ENCODE measurements at regions not wholly inside any gene's neighbourhood (a gene's known extent, or its start where the extent isn't known, plus 50 kb on each side); places are given as distances from the start of the nearest gene placed in this dataset.

GRCh38 chr6:67336014-67336413 lies 1299.1 kb upstream of the ADGRB3 start:
- Histone ChIP-seq H3K4me1 (ENCODE audit: control insufficient read depth, insufficient read depth, low read length) (no peaks in the 10 kb centered on the region), H3K9me3 (ENCODE audit: control insufficient read depth, insufficient read depth, low read length) (no peaks in the 10 kb centered on the region), H3K4me3 (ENCODE audit: low read length) (no peak overlapping the region), H3K27ac (ENCODE audit: low read length) (no peak overlapping the region), H3K27me3 (ENCODE audit: control insufficient read depth, insufficient read depth, low read length) (no peaks in the 10 kb centered on the region), H3K36me3 (ENCODE audit: control insufficient read depth, insufficient read depth, low read length) (no peaks in the 10 kb centered on the region)
- no CpG with 5 or more reads among the region's 3 CpGs for WGBS (ENCODE audit: insufficient coverage, insufficient read length)
- no peak for DNase-seq (ENCODE audit: low read depth, low spot score)

- DNase-seq (ENCODE audit: low read depth, low spot score): no peak
- Histone ChIP-seq H3K27ac (ENCODE audit: low read length) (no peak overlapping the region), H3K27me3 (ENCODE audit: control insufficient read depth, insufficient read depth, low read length) (no peaks in the 10 kb centered on the region), H3K4me3 (ENCODE audit: low read length) (no peak overlapping the region), H3K9me3 (ENCODE audit: control insufficient read depth, insufficient read depth, low read length) (no peaks in the 10 kb centered on the region), H3K4me1 (ENCODE audit: control insufficient read depth, insufficient read depth, low read length) (no peaks in the 10 kb centered on the region), H3K36me3 (ENCODE audit: control insufficient read depth, insufficient read depth, low read length) (no peaks in the 10 kb centered on the region)
Measured at GRCh38 chr6:67331304-67331703, 1303.8 kb upstream of the ADGRB3 start.

GRCh38 chr6:67328269-67328668 lies 1306.8 kb upstream of the ADGRB3 start:
- no peak for DNase-seq (ENCODE audit: low read depth, low spot score)
- WGBS (ENCODE audit: insufficient coverage, insufficient read length): no CpG with 5 or more reads among the region's 2 CpGs
- Histone ChIP-seq H3K9me3 (ENCODE audit: control insufficient read depth, insufficient read depth, low read length) (no peaks in the 10 kb centered on the region), H3K4me3 (ENCODE audit: low read length) (no peak overlapping the region), H3K36me3 (ENCODE audit: control insufficient read depth, insufficient read depth, low read length) (no peaks in the 10 kb centered on the region), H3K27ac (ENCODE audit: low read length) (no peak overlapping the region), H3K4me1 (ENCODE audit: control insufficient read depth, insufficient read depth, low read length) (no peaks in the 10 kb centered on the region), H3K27me3 (ENCODE audit: control insufficient read depth, insufficient read depth, low read length) (no peaks in the 10 kb centered on the region)

GRCh38 chr6:67300430-67301040 lies 1334.5 kb upstream of the ADGRB3 start:
- H3K4me3 ChIP-seq (ENCODE audit: low read length): no peak overlapping the region
- H3K27ac ChIP-seq (ENCODE audit: low read length): no peak overlapping the region
- no peak for DNase-seq (ENCODE audit: low read depth, low spot score)
- H3K9me3 ChIP-seq (ENCODE audit: control insufficient read depth, insufficient read depth, low read length): no peaks in the 10 kb centered on the region
- H3K36me3 ChIP-seq (ENCODE audit: control insufficient read depth, insufficient read depth, low read length): no peaks in the 10 kb centered on the region
- WGBS (ENCODE audit: insufficient coverage, insufficient read length): no CpG with 5 or more reads among the region's 12 CpGs
- H3K4me1 ChIP-seq (ENCODE audit: control insufficient read depth, insufficient read depth, low read length): no peaks in the 10 kb centered on the region
- H3K27me3 ChIP-seq (ENCODE audit: control insufficient read depth, insufficient read depth, low read length): no peaks in the 10 kb centered on the region

- no peak overlapping the region for H3K4me3 ChIP-seq (ENCODE audit: low read length)
- no peak overlapping the region for H3K27ac ChIP-seq (ENCODE audit: low read length)
- no peaks in the 10 kb centered on the region for H3K9me3 ChIP-seq (ENCODE audit: control insufficient read depth, insufficient read depth, low read length)
- no peaks in the 10 kb centered on the region for H3K4me1 ChIP-seq (ENCODE audit: control insufficient read depth, insufficient read depth, low read length)
- no peak for DNase-seq (ENCODE audit: low read depth, low spot score)
- WGBS (ENCODE audit: insufficient coverage, insufficient read length): no CpG with 5 or more reads among the region's 2 CpGs
- no peaks in the 10 kb centered on the region for H3K27me3 ChIP-seq (ENCODE audit: control insufficient read depth, insufficient read depth, low read length)
- no peaks in the 10 kb centered on the region for H3K36me3 ChIP-seq (ENCODE audit: control insufficient read depth, insufficient read depth, low read length)
Measured at GRCh38 chr6:67292169-67292568, 1342.9 kb upstream of the ADGRB3 start.

- no peak overlapping the region for H3K27ac ChIP-seq (ENCODE audit: low read length)
- no peaks in the 10 kb centered on the region for H3K27me3 ChIP-seq (ENCODE audit: control insufficient read depth, insufficient read depth, low read length)
- H3K4me1 ChIP-seq (ENCODE audit: control insufficient read depth, insufficient read depth, low read length): no peaks in the 10 kb centered on the region
- H3K9me3 ChIP-seq (ENCODE audit: control insufficient read depth, insufficient read depth, low read length): no peaks in the 10 kb centered on the region
- no peak for DNase-seq (ENCODE audit: low read depth, low spot score)
- no peaks in the 10 kb centered on the region for H3K36me3 ChIP-seq (ENCODE audit: control insufficient read depth, insufficient read depth, low read length)
- no peak overlapping the region for H3K4me3 ChIP-seq (ENCODE audit: low read length)
Measured at GRCh38 chr6:67287566-67287965, 1347.5 kb upstream of the ADGRB3 start.

- Histone ChIP-seq H3K36me3 (ENCODE audit: control insufficient read depth, insufficient read depth, low read length) (no peaks in the 10 kb centered on the region), H3K27ac (ENCODE audit: low read length) (no peak overlapping the region), H3K4me3 (ENCODE audit: low read length) (no peak overlapping the region), H3K4me1 (ENCODE audit: control insufficient read depth, insufficient read depth, low read length) (no peaks in the 10 kb centered on the region), H3K9me3 (ENCODE audit: control insufficient read depth, insufficient read depth, low read length) (no peaks in the 10 kb centered on the region), H3K27me3 (ENCODE audit: control insufficient read depth, insufficient read depth, low read length) (no peaks in the 10 kb centered on the region)
- no peak for DNase-seq (ENCODE audit: low read depth, low spot score)
Measured at GRCh38 chr6:67285770-67286495, 1349.1 kb upstream of the ADGRB3 start.

GRCh38 chr6:67277312-67277711 lies 1357.8 kb upstream of the ADGRB3 start:
- H3K4me3 ChIP-seq (ENCODE audit: low read length): no peak overlapping the region
- no peaks in the 10 kb centered on the region for H3K27me3 ChIP-seq (ENCODE audit: control insufficient read depth, insufficient read depth, low read length)
- DNase-seq (ENCODE audit: low read depth, low spot score): no peak
- WGBS (ENCODE audit: insufficient coverage, insufficient read length): no CpG with 5 or more reads among the region's 2 CpGs
- H3K36me3 ChIP-seq (ENCODE audit: control insufficient read depth, insufficient read depth, low read length): no peaks in the 10 kb centered on the region
- no peaks in the 10 kb centered on the region for H3K9me3 ChIP-seq (ENCODE audit: control insufficient read depth, insufficient read depth, low read length)
- no peaks in the 10 kb centered on the region for H3K4me1 ChIP-seq (ENCODE audit: control insufficient read depth, insufficient read depth, low read length)
- no peak overlapping the region for H3K27ac ChIP-seq (ENCODE audit: low read length)

- H3K4me3 ChIP-seq (ENCODE audit: low read length): no peak overlapping the region
- no peaks in the 10 kb centered on the region for H3K4me1 ChIP-seq (ENCODE audit: control insufficient read depth, insufficient read depth, low read length)
- H3K36me3 ChIP-seq (ENCODE audit: control insufficient read depth, insufficient read depth, low read length): no peaks in the 10 kb centered on the region
- no CpG with 5 or more reads among the region's 20 CpGs for WGBS (ENCODE audit: insufficient coverage, insufficient read length)
- H3K27me3 ChIP-seq (ENCODE audit: control insufficient read depth, insufficient read depth, low read length): no peaks in the 10 kb centered on the region
- no peaks in the 10 kb centered on the region for H3K9me3 ChIP-seq (ENCODE audit: control insufficient read depth, insufficient read depth, low read length)
- DNase-seq (ENCODE audit: low read depth, low spot score): no peak
- no peak overlapping the region for H3K27ac ChIP-seq (ENCODE audit: low read length)
Measured at GRCh38 chr6:67265996-67266921, 1368.8 kb upstream of the ADGRB3 start.

GRCh38 chr6:67252663-67253062 lies 1382.4 kb upstream of the ADGRB3 start:
- Histone ChIP-seq H3K36me3 (ENCODE audit: control insufficient read depth, insufficient read depth, low read length) (no peaks in the 10 kb centered on the region), H3K4me1 (ENCODE audit: control insufficient read depth, insufficient read depth, low read length) (no peaks in the 10 kb centered on the region), H3K9me3 (ENCODE audit: control insufficient read depth, insufficient read depth, low read length) (no peaks in the 10 kb centered on the region), H3K27me3 (ENCODE audit: control insufficient read depth, insufficient read depth, low read length) (no peaks in the 10 kb centered on the region), H3K27ac (ENCODE audit: low read length) (no peak overlapping the region), H3K4me3 (ENCODE audit: low read length) (no peak overlapping the region)
- WGBS (ENCODE audit: insufficient coverage, insufficient read length): no CpG with 5 or more reads among the region's 3 CpGs
- no peak for DNase-seq (ENCODE audit: low read depth, low spot score)

Measured in iPS DF 6.9 (cell line).